Loucy (cell line): ENCODE measurements at regions not wholly inside any gene's neighbourhood (a gene's known extent, or its start where the extent isn't known, plus 50 kb on each side); places are given as distances from the start of the nearest gene placed in this dataset.

Source experiments
- CTCF ChIP-seq: fragments of 200-600 bp; sonication (generic); conservative IDR thresholded peaks from 2 replicates; pipeline ENCODE4 v1.5.1; 2014; ENCODE audit warnings: mild to moderate bottlenecking, antibody characterized with exemption, low read length
- EZH2phosphoT487 ChIP-seq: fragments of 200-600 bp; IDR thresholded peaks from 2 replicates; pipeline ENCODE4 v1.6.1; 2018; ENCODE audit warnings: antibody characterized with exemption, mild to moderate bottlenecking, moderate library complexity, borderline replicate concordance

GRCh38 chr14:25868521-25869314, 729.1 kb downstream of the NOVA1 start:
- TF ChIP-seq CTCF: no peak
- TF ChIP-seq EZH2phosphoT487: no peak
